ENCODE measurements at regions not wholly inside any gene's neighbourhood (a gene's known extent, or its start where the extent isn't known, plus 50 kb on each side); places are given as distances from the start of the nearest gene placed in this dataset.

DNA sequence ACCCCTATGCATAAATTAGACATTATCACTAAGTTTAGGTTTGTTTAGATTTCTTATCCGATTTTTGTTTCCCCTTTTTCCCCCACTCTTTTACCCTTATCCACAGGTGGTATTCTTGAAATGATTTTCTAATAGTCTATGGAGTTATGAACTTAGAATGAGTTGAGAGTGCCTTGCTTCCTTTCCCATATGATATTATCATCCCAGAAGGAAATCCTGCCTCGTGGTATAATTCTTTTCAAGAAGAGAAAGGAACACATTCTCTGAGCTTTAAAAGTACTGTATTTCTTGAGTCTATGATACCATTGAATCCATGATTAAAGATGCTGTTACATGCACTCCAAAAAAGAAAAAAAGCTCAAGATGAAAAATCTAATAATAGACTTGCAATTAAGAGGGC is 76.9 kb upstream of the ADAMTSL1 start:
- H3K27ac Mint-ChIP-seq: no peak overlapping the region
- DNase-seq (ENCODE audit: low spot score in 2 of 2) (no peak), ATAC-seq (no peak)
- peaks cover 3% of the 10 kb centered on the region for H3K9me3 Mint-ChIP-seq
- no peak overlapping the region for H3K4me3 Mint-ChIP-seq
- H3K36me3 Mint-ChIP-seq: no peaks in the 10 kb centered on the region
- H3K4me1 Mint-ChIP-seq: no peaks in the 10 kb centered on the region

DNA sequence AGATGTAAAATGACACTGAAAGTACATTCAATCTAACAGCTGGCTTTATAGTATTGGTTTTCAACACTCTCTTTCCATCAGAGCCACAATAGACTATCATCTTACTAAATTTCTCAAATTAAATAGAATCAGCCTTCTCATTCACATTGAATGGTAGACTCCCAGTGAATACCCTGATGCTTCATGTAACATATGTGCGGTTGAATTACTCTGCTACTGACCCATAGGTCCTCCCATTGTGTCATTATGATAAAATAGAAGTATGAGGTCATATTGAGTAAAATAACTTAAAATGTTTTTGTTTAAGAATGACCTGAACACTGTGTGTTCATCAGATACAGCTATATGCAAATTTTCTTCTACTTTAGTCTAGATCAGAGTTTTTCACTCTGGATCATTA is 75.9 kb upstream of the ADAMTSL1 start:
- no peaks in the 10 kb centered on the region for H3K9me3 Mint-ChIP-seq
- no peak overlapping the region for H3K4me3 Mint-ChIP-seq
- no peak for ATAC-seq
- no peaks in the 10 kb centered on the region for H3K4me1 Mint-ChIP-seq
- H3K36me3 Mint-ChIP-seq: no peaks in the 10 kb centered on the region
- H3K27ac Mint-ChIP-seq: no peak overlapping the region
- DNase-seq (ENCODE audit: low spot score in 2 of 2): no peak

DNA sequence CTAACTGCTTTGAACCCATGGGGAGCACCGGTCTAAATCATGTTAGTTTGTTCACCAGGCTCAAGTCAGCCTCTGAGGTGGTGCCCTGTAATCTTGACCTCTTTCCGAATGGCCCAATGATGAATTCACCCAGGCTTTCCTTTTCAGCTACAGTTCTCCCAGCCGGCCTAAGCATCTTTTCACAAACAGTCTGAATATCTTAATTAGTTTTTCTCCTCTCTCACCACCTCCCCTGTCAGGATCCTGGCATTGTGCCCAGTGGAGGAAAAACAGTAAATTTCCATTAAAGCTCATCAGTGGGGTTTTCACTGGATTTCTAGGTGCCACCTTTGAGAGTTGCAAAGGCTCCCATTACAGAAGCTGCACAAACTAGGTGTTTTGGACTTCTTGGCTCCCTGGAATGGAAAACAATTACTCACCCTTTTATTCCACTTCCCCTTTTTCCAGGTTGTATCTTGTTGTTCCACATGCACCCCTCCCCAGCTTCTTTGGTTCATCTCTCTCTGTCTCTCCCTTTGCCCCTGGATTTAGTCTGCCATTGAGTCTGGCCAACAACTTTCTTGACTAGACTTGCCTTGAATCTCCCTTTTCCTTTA is 69.4 kb upstream of the ADAMTSL1 start:
- ATAC-seq (no peak), DNase-seq (ENCODE audit: low spot score in 2 of 2) (no peak)
- Mint-ChIP-seq H3K9me3 (peaks cover 5% of the 10 kb centered on the region), H3K36me3 (no peaks in the 10 kb centered on the region), H3K4me1 (no peaks in the 10 kb centered on the region), H3K4me3 (no peak overlapping the region), H3K27ac (no peak overlapping the region)

DNA sequence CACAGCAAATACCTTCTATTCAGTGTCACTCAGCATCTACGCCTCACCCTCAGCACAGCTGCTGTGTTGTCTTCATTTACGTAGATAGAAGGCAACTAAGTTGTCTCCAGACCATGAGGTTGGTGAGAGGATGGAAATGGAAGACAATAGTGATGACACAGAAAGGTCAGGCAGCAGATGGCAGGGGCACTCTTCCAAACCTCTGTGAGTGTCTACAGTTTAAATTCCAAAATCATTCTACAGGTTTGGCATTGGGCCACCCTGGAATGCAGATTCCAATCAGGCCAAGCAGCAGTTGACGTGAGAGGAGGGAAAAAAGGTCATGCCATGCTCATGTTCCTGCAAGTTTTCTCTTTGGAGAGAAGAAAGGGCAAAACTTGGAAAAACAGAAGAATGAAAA is 68.7 kb upstream of the ADAMTSL1 start:
- no peak overlapping the region for H3K4me3 Mint-ChIP-seq
- H3K9me3 Mint-ChIP-seq: peaks cover 5% of the 10 kb centered on the region
- H3K27ac Mint-ChIP-seq: no peak overlapping the region
- no peaks in the 10 kb centered on the region for H3K36me3 Mint-ChIP-seq
- DNase-seq (ENCODE audit: low spot score in 2 of 2): no peak
- no peak for ATAC-seq
- no peaks in the 10 kb centered on the region for H3K4me1 Mint-ChIP-seq

DNA sequence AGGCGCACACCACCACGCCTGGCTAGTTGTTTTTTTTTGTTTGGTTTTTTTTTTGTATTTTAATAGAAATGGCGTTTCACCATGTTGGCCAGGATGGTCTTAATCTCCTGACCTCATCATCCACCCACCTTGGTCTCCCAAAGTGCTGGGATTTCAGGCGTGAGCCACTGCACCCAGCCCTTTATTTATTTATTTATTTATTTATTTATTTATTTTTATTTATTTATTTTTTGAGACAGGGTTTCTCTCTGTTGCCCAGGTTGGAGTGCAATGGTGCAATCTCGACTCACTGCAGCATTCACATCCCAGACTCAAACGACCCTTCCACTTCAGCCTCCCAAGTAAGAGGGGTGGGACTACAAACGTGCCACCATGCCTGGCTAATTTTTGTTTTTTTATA is 63.0 kb upstream of the ADAMTSL1 start:
- DNase-seq (ENCODE audit: low spot score in 2 of 2) (no peak), ATAC-seq (no peak)
- no peaks in the 10 kb centered on the region for H3K9me3 Mint-ChIP-seq
- no peak overlapping the region for H3K27ac Mint-ChIP-seq
- H3K4me1 Mint-ChIP-seq: no peaks in the 10 kb centered on the region
- H3K4me3 Mint-ChIP-seq: no peak overlapping the region
- H3K36me3 Mint-ChIP-seq: no peaks in the 10 kb centered on the region

DNA sequence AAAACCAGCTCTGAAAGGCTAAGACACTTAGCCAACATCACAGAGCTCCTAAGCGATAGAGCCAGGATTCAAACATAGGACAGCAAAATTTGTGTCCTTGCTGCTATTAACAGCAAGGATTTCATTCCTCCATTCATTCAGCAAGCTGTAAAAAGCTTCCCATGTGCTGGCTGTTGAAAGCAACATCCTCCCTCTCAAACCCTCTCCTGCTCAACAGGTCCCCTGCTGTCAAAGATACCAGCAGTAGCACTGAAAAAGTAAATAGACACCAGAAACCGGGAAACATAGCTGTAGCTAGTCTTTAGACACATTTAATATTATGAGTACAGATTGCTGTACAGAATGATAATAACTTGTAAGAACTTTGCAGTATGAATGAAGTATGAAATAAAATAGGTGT is 52.6 kb upstream of the ADAMTSL1 start:
- Mint-ChIP-seq H3K4me3 (no peak overlapping the region), H3K27ac (no peak overlapping the region), H3K36me3 (no peaks in the 10 kb centered on the region), H3K9me3 (no peaks in the 10 kb centered on the region), H3K4me1 (no peaks in the 10 kb centered on the region)
- no peak for ATAC-seq
- DNase-seq (ENCODE audit: low spot score in 2 of 2): no peak

GRCh38 chr9:18422296-18423036 is 51.5 kb upstream of the ADAMTSL1 start:
- Mint-ChIP-seq H3K4me3 (no peak overlapping the region), H3K9me3 (no peaks in the 10 kb centered on the region), H3K36me3 (no peaks in the 10 kb centered on the region), H3K4me1 (no peaks in the 10 kb centered on the region), H3K27ac (no peak overlapping the region)
- DNase-seq (ENCODE audit: low spot score in 2 of 2): no peak
- no peak for ATAC-seq

- H3K4me1 Mint-ChIP-seq: no peaks in the 10 kb centered on the region
- H3K4me3 Mint-ChIP-seq: no peak overlapping the region
- no peak for ATAC-seq
- no peaks in the 10 kb centered on the region for H3K36me3 Mint-ChIP-seq
- no peak overlapping the region for H3K27ac Mint-ChIP-seq
- no peak for DNase-seq (ENCODE audit: low spot score in 2 of 2)
- no peaks in the 10 kb centered on the region for H3K9me3 Mint-ChIP-seq
These were observed 50.0 kb upstream of the ADAMTSL1 start for GRCh38 chr9:18423791-18424531.

All from stimulated activated effector memory CD8-positive, alpha-beta T cell treated with anti-CD3 and anti-CD28 coated beads, Interleukin-12 subunit alpha, Interleukin-12 subunit beta, amount 100 ng/mL, for 72 hours (primary cell).